Stimulated activated CD8-positive, alpha-beta memory T cell treated with anti-CD3 and anti-CD28 coated beads, Interleukin-2, amount 100 ng/mL, for 1 hour (primary cell): ENCODE measurements at regions not wholly inside any gene's neighbourhood (a gene's known extent, or its start where the extent isn't known, plus 50 kb on each side); places are given as distances from the start of the nearest gene placed in this dataset.
"Not testable (repeated sequence)": the region's sequence is repeated elsewhere in the genome, so short reads cannot be mapped to it uniquely, and the experiment has no call there.

Source experiments
- DNase-seq, 2 donors: peaks; one replicate each; pipeline ENCODE4 v3.0.0-alpha.2; 2020; ENCODE audit warnings: low read depth in 2 of 2

DNA sequence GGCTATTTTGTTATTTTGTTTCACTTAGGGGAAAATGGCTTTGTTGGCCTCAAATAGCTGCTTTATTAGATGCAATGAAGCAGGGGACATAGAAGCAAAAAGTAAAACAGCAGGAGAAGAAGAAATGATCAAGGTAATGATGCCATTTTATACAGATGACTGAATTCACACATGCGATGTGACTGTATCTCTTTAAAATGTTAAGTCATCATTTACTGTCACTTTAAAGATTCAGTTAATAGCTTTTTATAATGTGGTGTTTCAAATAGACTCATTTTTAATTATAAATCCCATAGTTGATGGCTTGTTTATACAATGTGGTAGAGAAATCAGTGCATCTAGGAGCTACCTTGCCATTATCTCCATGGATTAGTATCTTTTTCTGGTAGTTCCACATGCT is 863.9 kb upstream of the DEFB115 start:
- not testable (repeated sequence) for DNase-seq

DNA sequence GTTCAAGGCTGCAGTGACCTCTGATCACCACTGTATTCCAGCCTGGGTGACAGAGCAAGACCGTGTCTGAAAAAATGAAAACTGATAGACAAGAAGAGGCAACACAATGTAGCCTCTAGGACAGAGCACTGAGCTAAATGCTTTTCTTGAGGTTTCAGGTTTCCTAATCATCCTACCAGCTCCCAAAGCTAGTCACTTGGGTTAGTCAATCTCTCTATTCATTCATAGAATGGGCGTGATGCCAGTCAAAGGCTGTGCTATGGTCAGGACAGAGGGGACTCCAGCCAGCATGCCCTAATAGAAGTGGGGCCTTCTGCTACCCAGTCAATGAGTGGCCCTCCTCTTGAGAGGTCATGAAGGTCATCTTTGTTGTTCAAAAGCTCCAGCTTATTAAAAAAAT is 860.4 kb upstream of the DEFB115 start:
- DNase-seq, result not testable (repeated sequence)

- DNase-seq, result not testable (repeated sequence)
Observed at GRCh38 chr20:30405061-30405460, 852.4 kb upstream of the DEFB115 start.

DNA sequence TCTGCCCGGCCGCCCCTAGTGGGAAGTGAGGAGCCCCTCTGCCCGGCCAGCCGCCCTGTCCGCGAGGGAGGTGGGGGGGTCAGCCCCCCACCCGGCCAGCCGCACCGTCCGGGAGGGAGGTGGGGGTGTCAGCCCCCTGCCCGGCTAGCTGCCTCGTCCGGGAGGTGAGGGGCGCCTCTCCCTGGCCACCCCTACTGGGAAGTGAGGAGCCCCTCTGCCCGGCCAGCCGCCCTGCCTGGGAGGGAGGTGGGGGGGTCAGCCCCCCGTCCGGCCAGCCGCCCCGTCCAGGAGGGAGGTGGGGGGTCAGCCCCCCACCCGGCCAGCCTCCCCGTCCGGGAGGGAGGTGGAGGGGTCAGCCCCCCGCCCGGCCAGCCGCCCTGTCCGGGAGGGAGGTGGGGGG is 851.9 kb upstream of the DEFB115 start:
- not testable (repeated sequence) for DNase-seq

GRCh38 chr20:30406370-30406769 is 851.1 kb upstream of the DEFB115 start:
- DNase-seq, result not testable (repeated sequence)

DNA sequence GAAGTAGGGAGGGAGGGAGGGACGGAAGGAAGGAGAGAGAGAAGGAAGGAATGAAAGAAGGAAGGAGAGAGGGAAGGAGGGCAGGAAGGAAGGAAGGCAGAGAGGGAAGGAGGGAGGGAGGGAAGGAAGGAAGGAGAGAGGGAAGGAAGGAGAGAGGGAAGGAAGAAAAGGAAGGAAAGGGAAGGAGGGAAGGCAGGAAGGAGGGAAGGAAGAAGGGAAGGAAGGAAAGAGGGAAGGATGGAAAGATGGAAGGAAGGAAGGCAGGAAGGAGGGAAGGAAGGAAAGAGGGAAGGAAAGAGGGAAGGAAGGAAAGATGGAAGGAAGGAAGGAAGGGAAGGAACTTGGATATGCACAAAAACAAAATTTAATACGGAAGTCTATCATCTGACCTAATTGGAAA is 844.5 kb upstream of the DEFB115 start:
- DNase-seq, result no peak

DNA sequence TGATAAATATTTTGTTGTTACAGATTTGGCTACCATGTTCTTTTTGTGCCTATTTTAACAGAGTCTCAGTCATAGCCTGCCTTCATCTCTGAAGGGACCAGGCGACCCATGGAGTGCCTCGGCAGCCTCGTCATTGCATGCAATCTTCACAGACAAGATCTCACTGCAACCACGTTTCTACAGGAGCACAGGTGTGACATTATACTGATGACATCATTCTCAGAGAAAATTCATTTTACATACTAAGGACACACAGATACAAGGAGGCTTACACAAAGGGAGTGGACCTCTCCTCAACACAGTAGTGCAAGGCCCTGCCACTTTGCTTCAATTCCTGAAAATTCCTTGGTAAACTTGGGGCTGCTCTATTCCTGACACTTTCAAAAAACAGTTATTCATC is 840.1 kb upstream of the DEFB115 start:
- DNase-seq, result not testable (repeated sequence)

- DNase-seq, result not testable (repeated sequence)
Observed at GRCh38 chr20:30418378-30418777, 839.1 kb upstream of the DEFB115 start.

DNA sequence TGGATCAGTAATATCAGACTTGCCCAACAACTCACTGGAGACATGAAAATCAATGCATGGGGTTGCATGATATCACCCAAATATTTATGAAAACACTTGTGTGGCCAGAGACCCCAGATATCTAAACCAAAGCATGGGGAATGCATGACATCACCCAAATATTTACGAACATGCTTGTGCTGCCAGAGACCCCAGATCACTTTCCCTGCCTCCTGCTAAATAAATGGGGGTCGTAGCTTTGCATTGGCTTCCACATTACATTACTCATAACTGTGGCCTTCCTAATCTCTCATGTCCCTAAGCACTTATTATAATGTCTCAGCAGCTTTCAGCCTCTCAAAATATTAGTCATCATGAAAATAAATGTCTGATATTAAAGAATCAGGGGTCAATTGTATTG is 838.0 kb upstream of the DEFB115 start:
- no peak for DNase-seq

GRCh38 chr20:30419871-30420420 is 837.5 kb upstream of the DEFB115 start:
- DNase-seq, result not testable (repeated sequence)
